ENCODE measurements at regions not wholly inside any gene's neighbourhood (a gene's known extent, or its start where the extent isn't known, plus 50 kb on each side); places are given as distances from the start of the nearest gene placed in this dataset.

DNA sequence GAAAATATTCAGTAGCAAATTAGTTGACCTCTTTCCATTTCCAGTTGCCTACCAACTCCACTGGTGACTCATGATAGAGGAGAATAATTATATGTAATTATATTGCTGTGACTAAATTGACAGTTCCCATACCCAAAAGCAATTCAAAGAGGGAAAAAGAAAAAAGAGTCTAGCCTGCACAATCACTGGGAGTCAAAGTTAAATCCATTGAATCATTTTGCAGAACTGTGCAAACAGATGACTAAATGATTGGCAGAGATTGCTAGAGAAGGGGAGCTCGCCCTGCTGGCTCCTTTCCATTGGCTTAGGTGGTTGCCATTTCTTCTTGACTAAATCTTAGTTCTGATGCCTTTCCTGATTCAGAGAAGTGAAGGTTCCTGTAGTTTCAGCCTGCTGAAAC lies 1228.6 kb upstream of the SORCS1 start:
- H3K9me3 ChIP-seq (replicated peaks in 1 of 11), result no peaks in the 10 kb centered on the region
- no peaks in the 10 kb centered on the region for H4K20me1 ChIP-seq
- H3K9ac ChIP-seq, result no peak overlapping the region
- no peaks in the 10 kb centered on the region for H3K36me3 ChIP-seq
- H3K4me2 ChIP-seq, result no peak overlapping the region
- H3K27ac ChIP-seq, result no peak overlapping the region
- no peaks in the 10 kb centered on the region for H3K27me3 ChIP-seq
- no peaks in the 10 kb centered on the region for H3K4me1 ChIP-seq
- TF ChIP-seq Cebpa-rat (IDR thresholded peaks at IDR 0.05), result no peak
- no peak overlapping the region for H3K4me3 ChIP-seq

DNA sequence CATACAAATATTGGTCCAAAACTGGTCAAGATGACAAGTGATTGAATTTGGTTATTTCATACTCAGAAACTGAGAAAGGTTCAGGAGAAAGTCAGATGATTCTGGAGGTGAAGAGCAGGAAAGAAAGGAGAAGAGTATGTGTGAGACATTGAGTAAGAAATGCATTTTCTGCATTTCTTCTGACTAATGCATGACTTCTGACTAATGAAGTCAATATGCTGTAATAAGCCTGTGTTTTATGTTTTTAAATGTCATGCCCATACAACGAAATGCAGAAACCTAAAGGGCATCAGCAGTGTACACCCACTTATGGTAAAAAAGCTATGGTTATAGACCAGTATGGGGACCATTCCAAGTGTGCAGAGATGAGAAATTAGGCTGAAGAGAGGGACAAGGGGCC lies 1227.8 kb upstream of the SORCS1 start:
- H3K4me2 ChIP-seq, result no peak overlapping the region
- no peaks in the 10 kb centered on the region for H3K27me3 ChIP-seq
- H3K27ac ChIP-seq, result no peak overlapping the region
- no peaks in the 10 kb centered on the region for H3K4me1 ChIP-seq
- H4K20me1 ChIP-seq, result no peaks in the 10 kb centered on the region
- no peaks in the 10 kb centered on the region for H3K9me3 ChIP-seq (replicated peaks in 1 of 11)
- H3K36me3 ChIP-seq, result no peaks in the 10 kb centered on the region
- TF ChIP-seq Cebpa-rat (IDR thresholded peaks at IDR 0.05), result no peak
- H3K4me3 ChIP-seq, result no peak overlapping the region
- no peak overlapping the region for H3K9ac ChIP-seq

- no peak for TF ChIP-seq Cebpa-rat (IDR thresholded peaks at IDR 0.05)
- no peaks in the 10 kb centered on the region for H3K27me3 ChIP-seq
- H3K36me3 ChIP-seq, result no peaks in the 10 kb centered on the region
- no peak overlapping the region for H3K9ac ChIP-seq
- H3K4me1 ChIP-seq, result no peaks in the 10 kb centered on the region
- H3K4me2 ChIP-seq, result no peak overlapping the region
- H3K4me3 ChIP-seq, result no peak overlapping the region
- no peak overlapping the region for H3K27ac ChIP-seq
- no peaks in the 10 kb centered on the region for H3K9me3 ChIP-seq (replicated peaks in 1 of 11)
- H4K20me1 ChIP-seq, result no peaks in the 10 kb centered on the region
Observed at GRCh38 chr10:108388706-108389105, 1224.2 kb upstream of the SORCS1 start.

GRCh38 chr10:108385963-108386362 lies 1221.5 kb upstream of the SORCS1 start:
- no peak overlapping the region for H3K4me2 ChIP-seq
- TF ChIP-seq Cebpa-rat (IDR thresholded peaks at IDR 0.05), result no peak
- H3K9me3 ChIP-seq (replicated peaks in 1 of 11), result no peaks in the 10 kb centered on the region
- no peaks in the 10 kb centered on the region for H3K36me3 ChIP-seq
- H3K27ac ChIP-seq, result no peak overlapping the region
- H3K27me3 ChIP-seq, result no peaks in the 10 kb centered on the region
- H3K4me3 ChIP-seq, result no peak overlapping the region
- no peaks in the 10 kb centered on the region for H3K4me1 ChIP-seq
- no peak overlapping the region for H3K9ac ChIP-seq
- H4K20me1 ChIP-seq, result no peaks in the 10 kb centered on the region

DNA sequence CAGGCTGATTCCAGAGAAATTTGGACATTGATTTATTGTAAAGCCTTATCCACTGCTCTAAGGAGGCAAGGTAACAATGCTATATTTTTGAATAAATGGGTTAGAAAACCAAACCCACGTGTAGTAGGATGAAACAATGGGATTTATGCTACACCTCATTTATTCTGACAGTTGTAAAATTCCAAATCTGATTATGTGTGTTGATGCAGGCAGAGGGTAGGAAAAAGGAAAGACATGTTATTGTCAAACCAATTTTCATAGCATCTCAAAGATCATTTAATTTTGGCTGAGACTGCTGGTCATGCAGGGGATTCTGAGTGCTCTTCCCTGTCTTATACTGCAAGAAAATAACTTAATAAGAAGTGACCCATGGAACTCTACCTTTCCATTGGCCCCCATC lies 1219.9 kb upstream of the SORCS1 start:
- Histone ChIP-seq H3K9ac (no peak overlapping the region), H3K4me2 (no peak overlapping the region), H4K20me1 (no peaks in the 10 kb centered on the region), H3K4me3 (no peak overlapping the region), H3K9me3 (replicated peaks in 1 of 11) (no peaks in the 10 kb centered on the region), H3K27me3 (no peaks in the 10 kb centered on the region), H3K36me3 (no peaks in the 10 kb centered on the region), H3K27ac (no peak overlapping the region), H3K4me1 (no peaks in the 10 kb centered on the region)
- TF ChIP-seq Cebpa-rat (IDR thresholded peaks at IDR 0.05), result no peak

DNA sequence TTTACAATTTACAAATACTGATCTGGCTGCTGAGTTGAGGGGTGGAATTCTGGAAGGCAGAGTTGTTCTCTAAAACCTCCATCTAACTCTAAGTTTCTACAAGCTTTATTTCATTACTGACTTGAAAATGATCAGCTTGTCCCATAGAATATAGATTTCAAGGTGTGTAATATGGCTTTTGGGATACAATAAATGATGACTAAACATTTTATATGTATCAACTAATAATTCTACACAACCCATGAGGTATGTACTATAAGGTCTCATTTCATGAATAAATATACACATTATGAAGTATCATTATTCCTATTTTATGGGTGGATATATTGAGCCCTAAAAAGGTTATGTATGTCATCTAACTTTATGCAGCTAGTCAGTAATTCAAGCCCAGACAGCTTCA lies 1214.3 kb upstream of the SORCS1 start:
- H3K36me3 ChIP-seq, result no peaks in the 10 kb centered on the region
- no peak overlapping the region for H3K4me2 ChIP-seq
- no peaks in the 10 kb centered on the region for H3K9me3 ChIP-seq (replicated peaks in 1 of 11)
- no peak overlapping the region for H3K27ac ChIP-seq
- TF ChIP-seq Cebpa-rat (IDR thresholded peaks at IDR 0.05), result no peak
- no peak overlapping the region for H3K4me3 ChIP-seq
- H3K4me1 ChIP-seq, result no peaks in the 10 kb centered on the region
- H3K27me3 ChIP-seq, result no peaks in the 10 kb centered on the region
- H3K9ac ChIP-seq, result no peak overlapping the region
- no peaks in the 10 kb centered on the region for H4K20me1 ChIP-seq

GRCh38 chr10:108375691-108376090 lies 1211.2 kb upstream of the SORCS1 start:
- Histone ChIP-seq H4K20me1 (no peaks in the 10 kb centered on the region), H3K36me3 (no peaks in the 10 kb centered on the region), H3K4me3 (no peak overlapping the region), H3K9me3 (replicated peaks in 1 of 11) (peaks cover 0 to 4% (median 0%) of the 10 kb centered on the region in 11 experiments; a peak in 3 of 22 replicates), H3K27me3 (no peaks in the 10 kb centered on the region), H3K4me1 (no peaks in the 10 kb centered on the region), H3K27ac (no peak overlapping the region), H3K4me2 (no peak overlapping the region), H3K9ac (no peak overlapping the region)
- TF ChIP-seq Cebpa-rat (IDR thresholded peaks at IDR 0.05), result no peak

DNA sequence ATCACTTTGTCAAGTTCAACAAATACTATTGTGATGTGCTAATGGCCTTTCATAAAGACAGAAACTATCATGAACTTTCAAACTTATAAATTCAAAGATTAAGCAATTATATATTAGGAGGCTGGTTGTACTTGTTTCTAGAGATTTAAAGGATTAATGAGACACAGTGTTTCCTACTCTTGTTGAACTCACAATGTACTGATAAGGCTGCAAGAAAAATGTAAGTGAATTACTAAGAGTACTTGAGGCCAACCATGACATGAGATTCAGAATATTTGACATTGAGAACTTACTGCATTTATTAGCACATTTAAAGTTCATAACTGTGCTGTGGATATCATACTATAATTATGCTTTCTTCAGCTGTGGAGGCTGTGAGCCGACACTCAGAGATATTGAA lies 1210.5 kb upstream of the SORCS1 start:
- no peak overlapping the region for H3K4me3 ChIP-seq
- no peak overlapping the region for H3K9ac ChIP-seq
- peaks cover 0 to 4% (median 0%) of the 10 kb centered on the region in 11 experiments; a peak in 3 of 22 replicates for H3K9me3 ChIP-seq (replicated peaks in 1 of 11)
- TF ChIP-seq Cebpa-rat (IDR thresholded peaks at IDR 0.05), result no peak
- no peaks in the 10 kb centered on the region for H3K27me3 ChIP-seq
- no peaks in the 10 kb centered on the region for H3K4me1 ChIP-seq
- no peak overlapping the region for H3K27ac ChIP-seq
- H3K4me2 ChIP-seq, result no peak overlapping the region
- no peaks in the 10 kb centered on the region for H3K36me3 ChIP-seq
- no peaks in the 10 kb centered on the region for H4K20me1 ChIP-seq

GRCh38 chr10:108365541-108365940 lies 1201.0 kb upstream of the SORCS1 start:
- Histone ChIP-seq H3K9ac (no peak overlapping the region), H3K4me1 (no peaks in the 10 kb centered on the region), H3K27me3 (no peaks in the 10 kb centered on the region), H3K4me3 (no peak overlapping the region), H3K9me3 (replicated peaks in 1 of 11) (no peaks in the 10 kb centered on the region), H3K36me3 (no peaks in the 10 kb centered on the region), H3K27ac (no peak overlapping the region), H4K20me1 (no peaks in the 10 kb centered on the region), H3K4me2 (no peak overlapping the region)
- TF ChIP-seq Cebpa-rat (IDR thresholded peaks at IDR 0.05), result no peak

- Histone ChIP-seq H3K9me3 (replicated peaks in 1 of 11) (no peaks in the 10 kb centered on the region), H3K27me3 (no peaks in the 10 kb centered on the region), H3K4me1 (no peaks in the 10 kb centered on the region), H3K9ac (no peak overlapping the region), H3K27ac (no peak overlapping the region), H4K20me1 (no peaks in the 10 kb centered on the region), H3K4me3 (no peak overlapping the region), H3K4me2 (no peak overlapping the region), H3K36me3 (no peaks in the 10 kb centered on the region)
- TF ChIP-seq Cebpa-rat (IDR thresholded peaks at IDR 0.05), result no peak
Observed at GRCh38 chr10:108363576-108363975, 1199.1 kb upstream of the SORCS1 start.

DNA sequence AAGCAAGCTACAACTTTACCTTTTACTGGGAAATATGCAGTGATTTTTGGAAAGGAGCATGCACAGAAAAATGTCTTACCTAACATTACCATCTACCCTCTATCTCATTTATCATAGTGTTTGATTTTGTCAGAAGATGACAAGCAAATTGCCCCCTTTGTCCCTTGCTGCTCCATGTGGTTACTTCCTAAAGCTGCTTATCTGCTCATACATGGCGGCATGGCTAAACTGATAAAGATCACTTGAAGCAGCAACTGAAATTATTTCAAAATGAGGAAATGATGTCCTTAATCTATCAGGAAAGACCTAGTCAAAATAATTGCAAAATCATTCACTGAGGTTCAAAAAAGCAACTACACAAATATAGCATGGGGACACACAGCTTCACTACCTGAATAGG lies 1198.5 kb upstream of the SORCS1 start:
- Histone ChIP-seq H3K36me3 (no peaks in the 10 kb centered on the region), H3K4me3 (no peak overlapping the region)

More for the DNA sequence above, 1198.5 kb upstream of the SORCS1 start:
- no peaks in the 10 kb centered on the region for H4K20me1 ChIP-seq
- no peaks in the 10 kb centered on the region for H3K27me3 ChIP-seq
- H3K9ac ChIP-seq, result no peak overlapping the region
- no peak for TF ChIP-seq Cebpa-rat (IDR thresholded peaks at IDR 0.05)
- H3K4me1 ChIP-seq, result no peaks in the 10 kb centered on the region
- no peak overlapping the region for H3K27ac ChIP-seq
- no peaks in the 10 kb centered on the region for H3K9me3 ChIP-seq (replicated peaks in 1 of 11)
- no peak overlapping the region for H3K4me2 ChIP-seq

All from BLaER1 treated with 17β-estradiol and CSF1 and Interleukin-3, amounts not matched to agents 10 nM and 100 nM (cell line).